H1 (cell line): ENCODE measurements at regions not wholly inside any gene's neighbourhood (a gene's known extent, or its start where the extent isn't known, plus 50 kb on each side); places are given as distances from the start of the nearest gene placed in this dataset.
"Not testable (repeated sequence)": the region's sequence is repeated elsewhere in the genome, so short reads cannot be mapped to it uniquely, and the experiment has no call there.

Experiments used
- CTCF ChIA-PET: fragments of 300-600 bp; sonication (Branson Sonifier 250); formaldehyde crosslinking; loops from one replicate; lab custom pipeline; 2021; ENCODE audit not compliant: partially characterized antibody; lab: Charles Lee
- POLR2A ChIA-PET: fragments of 300-600 bp; sonication (Branson Sonifier 250); formaldehyde crosslinking; loops from one replicate; lab custom pipeline; 2021; ENCODE audit warnings: inconsistent platforms; ENCODE audit not compliant: partially characterized antibody; lab: Charles Lee
- DNase-seq, 2 experiments: peaks; one replicate each; pipeline versions ENCODE4 v3.0.0 to v3.0.0-alpha.2; 2010 to 2022; ENCODE audit warnings: low spot score in 2 of 2, low read depth in 1 of 2, mixed read lengths in 1 of 2
- FAIRE-seq: peaks from 2 replicates; lab custom pipeline; 2011; peaks lifted over from hg19 to GRCh38; lab: Jason Lieb, UNC
- H2AFZ ChIP-seq: 2 replicates; pipeline ENCODE4 v1.8.1; 2012; ENCODE audit warnings: low read length, inconsistent platforms
- H2AK5ac ChIP-seq: 2 replicates; pipeline ENCODE4 v1.6.1; 2013; ENCODE audit warnings: low read depth, low read length
- H2BK120ac ChIP-seq: replicated peaks from 2 replicates; pipeline ENCODE3; 2013; ENCODE audit warnings: low read depth, low read length, inconsistent platforms
- H2BK12ac ChIP-seq: 2 replicates; pipeline ENCODE4 v1.6.1; 2013; ENCODE audit warnings: low read depth, low read length
- H2BK15ac ChIP-seq: 2 replicates; pipeline ENCODE4 v1.6.1; 2013; ENCODE audit warnings: low read length
- H2BK20ac ChIP-seq: 2 replicates; pipeline ENCODE4 v1.6.1; 2013; ENCODE audit warnings: low read length
- H2BK5ac ChIP-seq: 2 replicates; pipeline ENCODE4 v1.6.1; 2013; ENCODE audit warnings: low read depth, low read length
- H3K14ac ChIP-seq: 2 replicates; pipeline ENCODE4 v1.6.1; 2013; ENCODE audit warnings: inconsistent platforms; ENCODE audit not compliant: insufficient read length
- H3K18ac ChIP-seq: 2 replicates; pipeline ENCODE4 v1.6.1; 2013; ENCODE audit warnings: low read length; ENCODE audit errors: extremely low read depth
- H3K23ac ChIP-seq: 2 replicates; pipeline ENCODE4 v1.6.1; 2013; ENCODE audit warnings: inconsistent platforms; ENCODE audit not compliant: insufficient read length
- H3K23me2 ChIP-seq: 2 replicates; pipeline ENCODE4 v1.6.1; 2013; ENCODE audit warnings: low read depth, low read length
- H3K27ac ChIP-seq: 2 replicates; pipeline ENCODE4 v1.6.1; 2011; ENCODE audit warnings: low read depth, low read length, inconsistent platforms
- H3K27me3 ChIP-seq, 4 experiments: replicated peaks in 1 of 4; 1 replicate in 1 of 4; 2 replicates in 3 of 4; pipeline versions ENCODE4 v1.6.1 to v1.8.1; 2011 to 2013; ENCODE audit warnings: low read length in 3 of 4, mild to moderate bottlenecking in 3 of 4, inconsistent platforms in 2 of 4, mixed read lengths in 2 of 4, moderate library complexity in 1 of 4; ENCODE audit not compliant: control insufficient read depth in 3 of 4, insufficient read depth in 3 of 4; ENCODE audit errors: extremely low read depth in 1 of 4
- H3K36me3 ChIP-seq, 4 experiments: 2 replicates each; pipeline versions ENCODE4 v1.6.1 to v1.8.1; 2011 to 2013; ENCODE audit warnings: mild to moderate bottlenecking in 4 of 4, low read length in 3 of 4, moderate library complexity in 2 of 4, control low read depth in 1 of 4, inconsistent platforms in 1 of 4; ENCODE audit not compliant: insufficient read depth in 4 of 4, control insufficient read depth in 2 of 4
- H3K4ac ChIP-seq: replicated peaks from 2 replicates; pipeline ENCODE3; 2013; ENCODE audit warnings: low read length, low read depth, mixed read lengths, inconsistent platforms; ENCODE audit not compliant: insufficient read length
- H3K4me1 ChIP-seq, 4 experiments: replicated peaks in 1 of 4; 1 replicate in 1 of 4; 2 replicates in 3 of 4; pipeline versions ENCODE4 v1.6.1 to v1.8.1; 2011 to 2013; ENCODE audit warnings: low read length in 3 of 4, inconsistent platforms in 2 of 4, mixed read lengths in 1 of 4; ENCODE audit not compliant: insufficient read depth in 4 of 4, control insufficient read depth in 3 of 4
- H3K4me2 ChIP-seq, 2 experiments: 2 replicates each; pipeline versions ENCODE4 v1.6.1 to v1.8.1; 2011 to 2013; ENCODE audit warnings: low read depth in 2 of 2, low read length in 2 of 2, control low read depth in 1 of 2, inconsistent platforms in 1 of 2, mild to moderate bottlenecking in 1 of 2; ENCODE audit not compliant: insufficient read depth in 1 of 2
- H3K4me3 ChIP-seq, 4 experiments: fragments of 200-600, 300-600 bp in 1 of 4; sonication (generic), shearing (Covaris generic), sonication (Bioruptor Twin) in 1 of 4; 2 replicates each; pipeline versions ENCODE4 v1.5.1 to v1.8.1; 2011 to 2016; ENCODE audit warnings: low read length in 4 of 4, low read depth in 3 of 4, control low read depth in 2 of 4, inconsistent platforms in 2 of 4, mild to moderate bottlenecking in 2 of 4, mixed read lengths in 1 of 4, moderate library complexity in 1 of 4; ENCODE audit not compliant: insufficient read depth in 2 of 4; ENCODE audit errors: extremely low read depth in 1 of 4
- H3K56ac ChIP-seq: replicated peaks from 2 replicates; pipeline ENCODE3; 2013; ENCODE audit warnings: low read depth, mild to moderate bottlenecking, mixed read lengths, low read length, inconsistent platforms; ENCODE audit not compliant: insufficient read length
- H3K79me1 ChIP-seq: 2 replicates; pipeline ENCODE4 v1.6.1; 2013; ENCODE audit warnings: low read depth, low read length, control low read depth
- H3K79me2 ChIP-seq, 2 experiments: 2 replicates each; pipeline versions ENCODE4 v1.6.1 to v1.8.1; 2012 to 2013; ENCODE audit warnings: low read length in 2 of 2, mild to moderate bottlenecking in 2 of 2, inconsistent platforms in 1 of 2; ENCODE audit not compliant: insufficient read depth in 2 of 2, control insufficient read depth in 1 of 2
- H3K9ac ChIP-seq, 4 experiments: replicated peaks in 1 of 4; 1 replicate in 1 of 4; 2 replicates in 3 of 4; pipeline versions ENCODE4 v1.6.1 to v1.8.1; 2011 to 2013; ENCODE audit warnings: low read depth in 3 of 4, low read length in 3 of 4, control low read depth in 2 of 4, mild to moderate bottlenecking in 2 of 4, moderate library complexity in 2 of 4, inconsistent platforms in 1 of 4; ENCODE audit errors: extremely low read depth in 1 of 4
- H3K9me3 ChIP-seq, 2 experiments: 2 replicates each; pipeline versions ENCODE4 v1.6.1 to v1.8.1; 2012 to 2013; ENCODE audit warnings: mild to moderate bottlenecking in 2 of 2, moderate library complexity in 2 of 2, control low read depth in 1 of 2, inconsistent platforms in 1 of 2, low read depth in 1 of 2, low read length in 1 of 2, mixed read lengths in 1 of 2; ENCODE audit not compliant: insufficient read depth in 2 of 2
- H4K20me1 ChIP-seq, 2 experiments: replicated peaks in 1 of 2; 2 replicates each; pipeline versions ENCODE3 to v1.8.1; 2011 to 2013; ENCODE audit warnings: inconsistent platforms in 2 of 2, low read length in 2 of 2, mild to moderate bottlenecking in 1 of 2; ENCODE audit not compliant: insufficient read depth in 2 of 2, control insufficient read depth in 1 of 2
- H4K5ac ChIP-seq: 2 replicates; pipeline ENCODE4 v1.6.1; 2013; ENCODE audit warnings: low read length, low read depth, mixed read lengths, inconsistent platforms; ENCODE audit not compliant: insufficient read length
- H4K8ac ChIP-seq: 2 replicates; pipeline ENCODE4 v1.8.0; 2013; ENCODE audit warnings: mild to moderate bottlenecking, moderate library complexity, low read length, inconsistent platforms; ENCODE audit not compliant: insufficient read depth; ENCODE audit errors: extremely low read depth
- H4K91ac ChIP-seq: replicated peaks from 2 replicates; pipeline ENCODE3; 2013; ENCODE audit warnings: low read length, mixed read lengths, inconsistent platforms; ENCODE audit not compliant: insufficient read length
- WGBS, 2 experiments: shearing (Covaris generic) in 1 of 2; methylation state at CpG; one replicate each; pipeline versions ENCODE4 v1.1.6 to v1.1.7; 2013 to 2015; ENCODE audit warnings: low lambda C conversion rate in 2 of 2, mixed read lengths in 2 of 2, inconsistent platforms in 1 of 2, low coverage in 1 of 2, missing lambda C conversion rate in 1 of 2; ENCODE audit not compliant: insufficient replicate concordance in 2 of 2, insufficient coverage in 1 of 2, insufficient read length in 1 of 2; ENCODE audit errors: extremely low coverage in 1 of 2, missing lambda C conversion rate in 1 of 2; 5-methylcytosine and 5-hydroxymethylcytosine counted together

DNA sequence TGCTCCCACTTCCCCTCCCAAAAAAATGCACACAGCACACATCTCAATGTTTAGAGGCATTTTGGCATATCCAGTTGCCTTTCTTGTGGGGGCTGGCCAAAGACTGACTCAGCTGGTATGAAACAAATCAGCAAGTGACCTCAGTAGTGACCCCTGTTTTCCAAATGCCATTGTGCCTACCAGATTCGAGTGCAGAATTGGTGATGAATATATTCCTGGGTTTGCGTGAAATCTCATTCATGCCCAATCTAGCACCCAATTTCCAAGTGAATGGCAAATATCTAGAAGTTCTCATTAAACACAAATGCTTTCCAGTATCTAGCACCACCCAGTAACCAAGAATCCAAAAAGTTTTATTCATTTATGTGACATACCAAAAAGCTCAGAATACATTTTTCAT is 83.6 kb downstream of the FOXD4L6 start:
- H4K5ac ChIP-seq, H3K4ac ChIP-seq, H3K18ac ChIP-seq, H3K9me3 ChIP-seq, POLR2A ChIA-PET, CTCF ChIA-PET, H2AK5ac ChIP-seq, DNase-seq, H2BK15ac ChIP-seq, H2BK12ac ChIP-seq, H3K23ac ChIP-seq, H3K9ac ChIP-seq, H3K4me2 ChIP-seq, H4K91ac ChIP-seq, H2BK120ac ChIP-seq, H3K79me1 ChIP-seq, H3K4me3 ChIP-seq, H3K23me2 ChIP-seq, H2AFZ ChIP-seq, FAIRE-seq, H3K27ac ChIP-seq, H3K56ac ChIP-seq, H3K27me3 ChIP-seq, H4K20me1 ChIP-seq, H3K14ac ChIP-seq, H3K79me2 ChIP-seq, H2BK20ac ChIP-seq, H3K4me1 ChIP-seq, H2BK5ac ChIP-seq, H3K36me3 ChIP-seq, H4K8ac ChIP-seq: not testable (repeated sequence)
- 90% methylated on average over 2 of the region's 2 CpGs; no CpG with 5 or more reads in 1 of the 2 experiments for WGBS, 2 experiments

GRCh38 chr9:41043433-41043832 is 85.0 kb downstream of the FOXD4L6 start:
- H2BK120ac ChIP-seq, H2BK5ac ChIP-seq, H2BK20ac ChIP-seq, H4K5ac ChIP-seq, H3K79me1 ChIP-seq, H3K23ac ChIP-seq, H4K91ac ChIP-seq, CTCF ChIA-PET, H2AK5ac ChIP-seq, H3K23me2 ChIP-seq, H4K20me1 ChIP-seq, H3K18ac ChIP-seq, POLR2A ChIA-PET, FAIRE-seq, H3K79me2 ChIP-seq, H3K56ac ChIP-seq, H3K4me1 ChIP-seq, H3K9ac ChIP-seq, H3K4me3 ChIP-seq, H3K9me3 ChIP-seq, H3K27ac ChIP-seq, H3K14ac ChIP-seq, H4K8ac ChIP-seq, DNase-seq, H2BK12ac ChIP-seq, H2AFZ ChIP-seq, H2BK15ac ChIP-seq, H3K27me3 ChIP-seq, H3K36me3 ChIP-seq, H3K4ac ChIP-seq, H3K4me2 ChIP-seq: not testable (repeated sequence)
- no CpG with 5 or more reads among the region's 1 CpG for WGBS, 2 experiments
